ENCODE measurements at regions not wholly inside any gene's neighbourhood (a gene's known extent, or its start where the extent isn't known, plus 50 kb on each side); places are given as distances from the start of the nearest gene placed in this dataset.

DNA sequence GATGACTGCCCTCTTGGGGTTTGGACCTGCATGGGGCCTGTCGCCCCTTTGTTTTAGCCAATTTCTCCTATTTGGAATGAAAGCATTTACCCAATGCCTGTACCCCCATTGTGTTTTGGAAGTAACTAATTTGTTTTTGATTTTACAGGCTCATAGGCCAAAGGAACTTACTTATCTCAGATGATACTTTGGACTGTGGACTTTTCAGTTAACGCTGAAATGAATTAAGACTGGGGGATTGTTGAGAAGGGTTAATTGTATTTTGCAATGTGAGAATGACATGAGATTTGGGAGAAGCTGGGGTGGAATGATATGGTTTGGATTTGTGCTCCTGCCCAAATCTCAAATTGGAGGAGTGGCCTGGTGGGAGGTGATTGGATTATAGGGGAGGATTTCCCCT, 185.8 kb upstream of the PHYHIPL start:
- TF ChIP-seq TAF1 (IDR thresholded peaks at IDR 0.05; ENCODE audit: low read depth, low read length) (no peak), POLR2A (IDR thresholded peaks at IDR 0.05; ENCODE audit: low read depth, low read length) (no peak), POLR2AphosphoS5 (IDR thresholded peaks at IDR 0.05; ENCODE audit: low read depth, low read length) (no peak)

Data from GM12891 (cell line).